Upper lobe of right lung (tissue), 1 donor: ENCODE measurements at regions not wholly inside any gene's neighbourhood (a gene's known extent, or its start where the extent isn't known, plus 50 kb on each side); places are given as distances from the start of the nearest gene placed in this dataset.

Experiments
- ATAC-seq: fragments of 200-7000 bp; cut with Tn5 transposase; one replicate; pipeline ENCODE4 v1.9.1; 2020; ENCODE audit warnings: mild to moderate bottlenecking, moderate library complexity
- DNase-seq: peaks from one replicate; pipeline ENCODE4 v3.0.0-alpha.2; 2020
- H3K27ac ChIP-seq: fragments of 200-600 bp; one replicate; pipeline ENCODE4 v1.8.0; 2022
- H3K27me3 ChIP-seq: fragments of 200-600 bp; one replicate; pipeline ENCODE4 v1.8.0; 2022; ENCODE audit warnings: mild to moderate bottlenecking
- H3K36me3 ChIP-seq: fragments of 200-600 bp; one replicate; pipeline ENCODE4 v1.8.0; 2022
- H3K4me1 ChIP-seq: fragments of 200-600 bp; one replicate; pipeline ENCODE4 v1.8.0; 2022
- H3K4me3 ChIP-seq: fragments of 200-600 bp; one replicate; pipeline ENCODE4 v1.8.0; 2022; ENCODE audit warnings: mild to moderate bottlenecking
- H3K9me3 ChIP-seq: fragments of 200-600 bp; one replicate; pipeline ENCODE4 v1.8.0; 2022
- CTCF ChIP-seq: fragments of 200-600 bp; IDR thresholded peaks from one replicate; pipeline ENCODE4 v1.8.0; 2022; ENCODE audit warnings: antibody characterized with exemption
- intact Hi-C: fragments of 100-400 bp; cut with DNase I; formaldehyde crosslinking; loops from one replicate; pipeline ENCODE4 v1.11.0; 2022
- donor health status: DM: no; HTN: yes; CAD: no; lungs with severe emphysema.

GRCh38 chr15:49706805-49707204 lies 86.0 kb downstream of the DTWD1 start:
- Histone ChIP-seq H3K4me3 (no peak overlapping the region), H3K27me3 (no peaks in the 10 kb centered on the region), H3K27ac (no peak overlapping the region), H3K4me1 (no peaks in the 10 kb centered on the region), H3K9me3 (peaks cover 11% of the 10 kb centered on the region), H3K36me3 (no peaks in the 10 kb centered on the region)
- no peak for TF ChIP-seq CTCF
- DNase-seq (no peak), ATAC-seq (peak; percentile 73)
- intact Hi-C loops = no loop called here

- Histone ChIP-seq H3K4me3 (no peak overlapping the region), H3K27ac (no peak overlapping the region), H3K9me3 (peaks cover 11% of the 10 kb centered on the region), H3K4me1 (no peaks in the 10 kb centered on the region), H3K36me3 (no peaks in the 10 kb centered on the region), H3K27me3 (no peaks in the 10 kb centered on the region)
- no peak for TF ChIP-seq CTCF
- intact Hi-C loops = no loop called here
- no peak for DNase-seq
- ATAC-seq = no peak
These were observed 86.8 kb downstream of the DTWD1 start for GRCh38 chr15:49707598-49707997.

- intact Hi-C loops = no loop called here
- H3K27ac ChIP-seq = no peak overlapping the region
- peaks cover 11% of the 10 kb centered on the region for H3K9me3 ChIP-seq
- no peaks in the 10 kb centered on the region for H3K4me1 ChIP-seq
- no peak overlapping the region for H3K4me3 ChIP-seq
- no peak for TF ChIP-seq CTCF
- no peaks in the 10 kb centered on the region for H3K36me3 ChIP-seq
- ATAC-seq = no peak
- no peak for DNase-seq
- no peaks in the 10 kb centered on the region for H3K27me3 ChIP-seq
These were observed 88.9 kb downstream of the DTWD1 start for GRCh38 chr15:49709646-49710214.

- Histone ChIP-seq H3K9me3 (peaks cover 11% of the 10 kb centered on the region), H3K27me3 (no peaks in the 10 kb centered on the region), H3K36me3 (no peaks in the 10 kb centered on the region), H3K27ac (no peak overlapping the region), H3K4me3 (no peak overlapping the region), H3K4me1 (no peaks in the 10 kb centered on the region)
- intact Hi-C loops = no loop called here
- no peak for TF ChIP-seq CTCF
- ATAC-seq (no peak), DNase-seq (no peak)
These were observed 91.3 kb downstream of the DTWD1 start for GRCh38 chr15:49712162-49712561.

- no peaks in the 10 kb centered on the region for H3K4me1 ChIP-seq
- no peak overlapping the region for H3K4me3 ChIP-seq
- DNase-seq = no peak
- peaks cover 11% of the 10 kb centered on the region for H3K9me3 ChIP-seq
- no peaks in the 10 kb centered on the region for H3K36me3 ChIP-seq
- ATAC-seq = no peak
- no peaks in the 10 kb centered on the region for H3K27me3 ChIP-seq
- TF ChIP-seq CTCF = no peak
- H3K27ac ChIP-seq = no peak overlapping the region
- intact Hi-C loops = no loop called here
These were observed 92.1 kb downstream of the DTWD1 start for GRCh38 chr15:49712846-49713450.

GRCh38 chr15:49715211-49715610 lies 94.4 kb downstream of the DTWD1 start:
- TF ChIP-seq CTCF = no peak
- Histone ChIP-seq H3K4me1 (no peaks in the 10 kb centered on the region), H3K36me3 (no peaks in the 10 kb centered on the region), H3K27me3 (no peaks in the 10 kb centered on the region), H3K4me3 (no peak overlapping the region), H3K27ac (no peak overlapping the region), H3K9me3 (peaks cover under 1% of the 10 kb centered on the region)
- intact Hi-C loops = no loop called here
- DNase-seq = no peak
- ATAC-seq = no peak
